Fibroblast of lung (primary cell): ENCODE measurements at regions not wholly inside any gene's neighbourhood (a gene's known extent, or its start where the extent isn't known, plus 50 kb on each side); places are given as distances from the start of the nearest gene placed in this dataset.

ENCODE experiments used
- EZH2 ChIP-seq: IDR thresholded peaks from 2 replicates; pipeline ENCODE4 v1.5.1; 2012; ENCODE audit warnings: low read length, control low read depth, mild to moderate bottlenecking; ENCODE audit errors: missing control alignments
- TF ChIP-seq, protein P1 (sequence below), 2 donors: IDR thresholded peaks in 1 of 2; conservative IDR thresholded peaks in 1 of 2; 1 replicate in 1 of 2; 2 replicates in 1 of 2; pipeline ENCODE4 v1.5.1; 2011 to 2012; ENCODE audit warnings: low read length in 2 of 2, control low read depth in 1 of 2, inconsistent platforms in 1 of 2, low read depth in 1 of 2, mild to moderate bottlenecking in 1 of 2

DNA sequence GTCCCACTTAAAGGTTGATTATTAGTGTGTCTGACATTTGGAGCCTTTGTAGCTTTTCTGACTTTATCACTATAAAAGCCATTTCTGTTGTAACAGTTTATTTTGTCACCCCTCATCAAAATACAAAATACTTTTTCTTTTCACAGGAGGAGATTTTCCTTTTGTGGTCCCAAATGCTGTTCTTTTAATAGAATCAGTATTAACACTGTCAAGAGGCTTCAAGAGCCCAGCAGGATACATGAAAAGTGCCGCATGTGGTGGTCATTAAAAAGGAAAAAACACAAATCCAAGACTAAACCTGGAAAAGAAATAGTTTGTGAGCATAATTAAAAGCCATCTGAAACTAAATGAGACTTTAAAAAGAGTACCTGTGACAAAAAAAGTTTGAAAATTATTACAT lies 515.7 kb downstream of the DCDC2C start:
- TF ChIP-seq, protein P1, sequence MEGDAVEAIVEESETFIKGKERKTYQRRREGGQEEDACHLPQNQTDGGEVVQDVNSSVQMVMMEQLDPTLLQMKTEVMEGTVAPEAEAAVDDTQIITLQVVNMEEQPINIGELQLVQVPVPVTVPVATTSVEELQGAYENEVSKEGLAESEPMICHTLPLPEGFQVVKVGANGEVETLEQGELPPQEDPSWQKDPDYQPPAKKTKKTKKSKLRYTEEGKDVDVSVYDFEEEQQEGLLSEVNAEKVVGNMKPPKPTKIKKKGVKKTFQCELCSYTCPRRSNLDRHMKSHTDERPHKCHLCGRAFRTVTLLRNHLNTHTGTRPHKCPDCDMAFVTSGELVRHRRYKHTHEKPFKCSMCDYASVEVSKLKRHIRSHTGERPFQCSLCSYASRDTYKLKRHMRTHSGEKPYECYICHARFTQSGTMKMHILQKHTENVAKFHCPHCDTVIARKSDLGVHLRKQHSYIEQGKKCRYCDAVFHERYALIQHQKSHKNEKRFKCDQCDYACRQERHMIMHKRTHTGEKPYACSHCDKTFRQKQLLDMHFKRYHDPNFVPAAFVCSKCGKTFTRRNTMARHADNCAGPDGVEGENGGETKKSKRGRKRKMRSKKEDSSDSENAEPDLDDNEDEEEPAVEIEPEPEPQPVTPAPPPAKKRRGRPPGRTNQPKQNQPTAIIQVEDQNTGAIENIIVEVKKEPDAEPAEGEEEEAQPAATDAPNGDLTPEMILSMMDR (conservative IDR thresholded peaks at IDR 0.05 in 1 of 2, IDR thresholded peaks at IDR 0.05 in 1 of 2; ENCODE audit: low read depth in 1 of 2, low read length in 2 of 2) = no peak
- no peak for TF ChIP-seq EZH2
